Neural progenitor cell (in vitro differentiated cells): ENCODE measurements at regions not wholly inside any gene's neighbourhood (a gene's known extent, or its start where the extent isn't known, plus 50 kb on each side); places are given as distances from the start of the nearest gene placed in this dataset.

Experiments used
- CTCF ChIP-seq: fragments of 200-600 bp; sonication (generic); IDR thresholded peaks from 2 replicates; pipeline ENCODE4 v1.5.1; 2017; ENCODE audit warnings: antibody characterized with exemption, mild to moderate bottlenecking
- EZH2 ChIP-seq: fragments of 200-600 bp; sonication (generic); IDR thresholded peaks from 2 replicates; pipeline ENCODE4 v1.6.1; 2017; ENCODE audit warnings: antibody characterized with exemption, mild to moderate bottlenecking, moderate library complexity

- TF ChIP-seq CTCF (no peak), EZH2 (no peak)
Observed at GRCh38 chr15:35168464-35168863, 83.4 kb upstream of the NANOGP8 start.
